CD4-positive, alpha-beta T cell treated with Interleukin-4 for 1 hour (primary cell): ENCODE measurements at regions not wholly inside any gene's neighbourhood (a gene's known extent, or its start where the extent isn't known, plus 50 kb on each side); places are given as distances from the start of the nearest gene placed in this dataset.
"Not testable (repeated sequence)": the region's sequence is repeated elsewhere in the genome, so short reads cannot be mapped to it uniquely, and the experiment has no call there.

Experiments
- DNase-seq, 2 donors: peaks; one replicate each; pipeline ENCODE4 v3.0.0-alpha.2; 2020 to 2022

- DNase-seq, result no peak
These were observed 112.1 kb downstream of the COPRS start for GRCh38 chr17:31746884-31747495.

- no peak for DNase-seq
These were observed 113.0 kb downstream of the COPRS start for GRCh38 chr17:31745964-31746600.

- DNase-seq, result no peak
These were observed 114.5 kb downstream of the COPRS start for GRCh38 chr17:31744511-31744951.

- no peak for DNase-seq
These were observed 115.2 kb downstream of the COPRS start for GRCh38 chr17:31743797-31744196.

- no peak for DNase-seq
These were observed 117.7 kb downstream of the COPRS start for GRCh38 chr17:31741371-31741770.

GRCh38 chr17:31740611-31741082, 118.4 kb downstream of the COPRS start:
- no peak for DNase-seq

GRCh38 chr17:31738996-31739699, 119.9 kb downstream of the COPRS start:
- no peak for DNase-seq

- no peak for DNase-seq
These were observed 120.6 kb downstream of the COPRS start for GRCh38 chr17:31738488-31738887.

GRCh38 chr17:31738067-31738466, 121.0 kb downstream of the COPRS start:
- DNase-seq, result no peak

- DNase-seq, result no peak
These were observed 122.0 kb downstream of the COPRS start for GRCh38 chr17:31736855-31737625.

- no peak for DNase-seq
These were observed 125.7 kb downstream of the COPRS start for GRCh38 chr17:31733326-31733725.

GRCh38 chr17:31731585-31732154, 127.4 kb downstream of the COPRS start:
- DNase-seq, result not testable (repeated sequence)

- no peak for DNase-seq
These were observed 127.9 kb downstream of the COPRS start for GRCh38 chr17:31731118-31731517.

- DNase-seq, result no peak
These were observed 132.0 kb downstream of the COPRS start for GRCh38 chr17:31726980-31727427.

- no peak for DNase-seq
These were observed 134.4 kb downstream of the COPRS start for GRCh38 chr17:31724619-31725018.

GRCh38 chr17:31724026-31724425, 135.0 kb downstream of the COPRS start:
- DNase-seq, result no peak

GRCh38 chr17:31722251-31723056, 136.6 kb downstream of the COPRS start:
- DNase-seq, result no peak

GRCh38 chr17:31721291-31722025, 137.6 kb downstream of the COPRS start:
- DNase-seq, result no peak

- DNase-seq, result peak in 1 of 2 donors; percentile 33
These were observed 141.8 kb downstream of the COPRS start for GRCh38 chr17:31717251-31717650.

GRCh38 chr17:31715446-31715845, 143.6 kb downstream of the COPRS start:
- peak in 1 of 2 donors; percentile 46 for DNase-seq

- DNase-seq, result no peak
These were observed 154.6 kb downstream of the COPRS start for GRCh38 chr17:31704483-31704882.
